DND-41 (cell line): ENCODE measurements at regions not wholly inside any gene's neighbourhood (a gene's known extent, or its start where the extent isn't known, plus 50 kb on each side); places are given as distances from the start of the nearest gene placed in this dataset.

Source experiments
- ATAC-seq: fragments of 200-7000 bp; cut with Tn5 transposase; 3 replicates; pipeline ENCODE4 v1.9.1; 2021; ENCODE audit warnings: low read depth; ENCODE audit not compliant: insufficient read depth
- DNase-seq: peaks from one replicate; pipeline ENCODE4 v3.0.0-alpha.2; 2020
- H2AFZ ChIP-seq: 2 replicates; pipeline ENCODE4 v1.6.0; 2012; ENCODE audit warnings: low read depth, low read length
- H3K27ac ChIP-seq: 2 replicates; pipeline ENCODE4 v1.5.1; 2012; ENCODE audit warnings: low read length, inconsistent platforms
- H3K27me3 ChIP-seq: fragments of 200-600 bp; sonication (generic); 2 replicates; pipeline ENCODE4 v1.6.0; 2012; ENCODE audit warnings: low read length, mild to moderate bottlenecking, inconsistent platforms; ENCODE audit not compliant: insufficient read depth, poor library complexity
- H3K36me3 ChIP-seq: 2 replicates; pipeline ENCODE4 v1.5.1; 2012; ENCODE audit warnings: low read length, inconsistent platforms; ENCODE audit not compliant: insufficient read depth
- H3K4me1 ChIP-seq: 2 replicates; pipeline ENCODE4 v1.5.1; 2012; ENCODE audit warnings: mild to moderate bottlenecking, low read length; ENCODE audit not compliant: insufficient read depth
- H3K4me2 ChIP-seq: 2 replicates; pipeline ENCODE4 v1.6.0; 2012; ENCODE audit warnings: mild to moderate bottlenecking, moderate library complexity, low read length, inconsistent platforms; ENCODE audit not compliant: insufficient read depth
- H3K4me3 ChIP-seq, 2 experiments: fragments of 200-600 bp in 1 of 2; shearing (Covaris generic) in 1 of 2; 2 replicates each; pipeline ENCODE4 v1.5.1; 2012 to 2016; ENCODE audit warnings: inconsistent platforms in 2 of 2, low read length in 2 of 2, mild to moderate bottlenecking in 2 of 2, low read depth in 1 of 2, moderate library complexity in 1 of 2
- H3K79me2 ChIP-seq: 2 replicates; pipeline ENCODE4 v1.6.0; 2012; ENCODE audit warnings: low read length, inconsistent platforms; ENCODE audit not compliant: insufficient read depth
- H3K9ac ChIP-seq: 2 replicates; pipeline ENCODE4 v1.6.0; 2012; ENCODE audit warnings: low read depth, mild to moderate bottlenecking, inconsistent platforms, low read length, moderate library complexity
- H3K9me3 ChIP-seq: 2 replicates; pipeline ENCODE4 v1.5.1; 2012; ENCODE audit warnings: low read length, moderate library complexity, mild to moderate bottlenecking, inconsistent platforms; ENCODE audit not compliant: insufficient read depth, severe bottlenecking
- H4K20me1 ChIP-seq: 2 replicates; pipeline ENCODE4 v1.6.0; 2012; ENCODE audit warnings: low read length; ENCODE audit not compliant: insufficient read depth
- EZH2 ChIP-seq: IDR thresholded peaks from 3 replicates; pipeline ENCODE4 v1.6.1; 2012; ENCODE audit warnings: borderline replicate concordance, low read depth, mild to moderate bottlenecking, moderate library complexity, low read length, inconsistent platforms; ENCODE audit not compliant: severe bottlenecking
- TF ChIP-seq, protein P1 (sequence below): IDR thresholded peaks from 2 replicates; pipeline ENCODE4 v1.5.1; 2012; ENCODE audit warnings: borderline replicate concordance, low read length, moderate library complexity, mild to moderate bottlenecking; ENCODE audit not compliant: poor library complexity, severe bottlenecking; ENCODE audit errors: extremely low read depth

DNA sequence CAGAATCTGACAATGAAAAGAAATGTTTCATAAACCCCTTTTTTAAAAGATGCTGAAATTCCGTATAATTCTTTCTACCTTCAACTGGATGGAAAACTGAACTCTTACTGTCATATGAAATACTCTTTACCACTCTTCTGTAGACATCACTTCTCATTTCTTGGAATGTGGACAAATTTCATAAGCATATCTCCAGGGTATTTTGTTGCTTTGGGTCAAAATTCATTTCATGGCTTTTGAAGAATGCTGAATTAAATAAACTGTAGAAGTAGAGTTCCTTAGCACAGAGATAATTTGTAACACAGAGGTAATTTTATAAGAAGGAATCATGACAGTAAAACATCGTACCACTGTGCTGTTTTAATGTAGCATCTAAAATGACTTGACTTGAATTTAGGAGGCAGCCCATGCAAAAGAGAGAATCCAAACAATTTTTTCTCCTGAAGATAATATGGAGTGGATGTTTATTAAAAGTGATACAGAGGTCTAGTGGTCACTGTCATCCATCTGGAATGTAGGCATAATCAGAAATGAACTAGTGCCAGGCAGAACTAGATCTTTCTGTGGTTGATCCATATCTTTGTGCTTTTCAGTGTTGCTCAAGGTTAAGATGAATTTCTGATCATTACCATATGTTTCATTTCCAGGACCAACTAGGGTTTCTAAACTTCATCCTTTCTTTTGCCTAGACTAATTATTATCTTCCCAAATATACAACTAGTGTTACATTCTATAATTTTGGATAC lies 492.0 kb downstream of the KIF20B start:
- no peak for ATAC-seq
- Histone ChIP-seq H4K20me1 (no peaks in the 10 kb centered on the region), H3K9ac (no peak overlapping the region), H3K4me1 (no peaks in the 10 kb centered on the region), H3K9me3 (no peaks in the 10 kb centered on the region), H3K36me3 (no peaks in the 10 kb centered on the region), H3K27me3 (no peaks in the 10 kb centered on the region), H3K27ac (no peak overlapping the region), H2AFZ (no peak overlapping the region), H3K4me3 (no peak overlapping the region), H3K79me2 (no peaks in the 10 kb centered on the region), H3K4me2 (no peak overlapping the region)
- DNase-seq, result no peak
- TF ChIP-seq, protein P1, sequence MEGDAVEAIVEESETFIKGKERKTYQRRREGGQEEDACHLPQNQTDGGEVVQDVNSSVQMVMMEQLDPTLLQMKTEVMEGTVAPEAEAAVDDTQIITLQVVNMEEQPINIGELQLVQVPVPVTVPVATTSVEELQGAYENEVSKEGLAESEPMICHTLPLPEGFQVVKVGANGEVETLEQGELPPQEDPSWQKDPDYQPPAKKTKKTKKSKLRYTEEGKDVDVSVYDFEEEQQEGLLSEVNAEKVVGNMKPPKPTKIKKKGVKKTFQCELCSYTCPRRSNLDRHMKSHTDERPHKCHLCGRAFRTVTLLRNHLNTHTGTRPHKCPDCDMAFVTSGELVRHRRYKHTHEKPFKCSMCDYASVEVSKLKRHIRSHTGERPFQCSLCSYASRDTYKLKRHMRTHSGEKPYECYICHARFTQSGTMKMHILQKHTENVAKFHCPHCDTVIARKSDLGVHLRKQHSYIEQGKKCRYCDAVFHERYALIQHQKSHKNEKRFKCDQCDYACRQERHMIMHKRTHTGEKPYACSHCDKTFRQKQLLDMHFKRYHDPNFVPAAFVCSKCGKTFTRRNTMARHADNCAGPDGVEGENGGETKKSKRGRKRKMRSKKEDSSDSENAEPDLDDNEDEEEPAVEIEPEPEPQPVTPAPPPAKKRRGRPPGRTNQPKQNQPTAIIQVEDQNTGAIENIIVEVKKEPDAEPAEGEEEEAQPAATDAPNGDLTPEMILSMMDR, result no peak
- TF ChIP-seq EZH2, result no peak

DNA sequence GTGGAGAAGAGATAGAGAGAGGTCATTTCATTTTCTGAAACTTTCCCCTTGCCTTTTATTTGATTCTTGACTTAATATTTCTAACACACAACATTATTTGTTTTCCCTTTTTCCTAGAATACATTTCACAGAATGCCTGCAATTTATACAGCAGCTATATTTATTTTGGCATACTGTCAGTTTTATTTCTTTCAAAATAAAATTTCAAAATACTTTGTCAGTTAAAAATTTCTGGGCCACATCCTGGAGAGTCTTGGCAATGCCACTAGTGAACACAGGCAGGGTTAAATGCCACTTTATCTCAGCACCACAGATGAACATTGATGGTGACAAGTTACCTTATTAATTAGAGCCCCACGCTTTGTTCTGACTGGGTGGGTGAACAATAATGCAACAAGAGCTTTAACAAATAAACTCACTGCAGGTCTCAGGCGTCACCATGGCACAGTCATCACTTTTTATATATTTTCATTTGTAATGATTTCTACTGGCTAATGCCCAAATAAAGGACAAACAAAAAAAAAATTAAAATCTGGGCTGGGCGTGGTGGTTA lies 494.0 kb downstream of the KIF20B start:
- ATAC-seq, result no peak
- H3K9me3 ChIP-seq, result no peaks in the 10 kb centered on the region
- no peak overlapping the region for H3K27ac ChIP-seq
- H3K4me2 ChIP-seq, result no peak overlapping the region
- H2AFZ ChIP-seq, result no peak overlapping the region
- DNase-seq, result no peak
- H3K36me3 ChIP-seq, result no peaks in the 10 kb centered on the region
- TF ChIP-seq, protein P1, result no peak
- no peak for TF ChIP-seq EZH2
- H3K4me3 ChIP-seq, result no peak overlapping the region
- H3K79me2 ChIP-seq, result no peaks in the 10 kb centered on the region
- no peaks in the 10 kb centered on the region for H4K20me1 ChIP-seq
- peaks cover under 1% of the 10 kb centered on the region for H3K27me3 ChIP-seq
- H3K4me1 ChIP-seq, result no peaks in the 10 kb centered on the region
- H3K9ac ChIP-seq, result no peak overlapping the region

DNA sequence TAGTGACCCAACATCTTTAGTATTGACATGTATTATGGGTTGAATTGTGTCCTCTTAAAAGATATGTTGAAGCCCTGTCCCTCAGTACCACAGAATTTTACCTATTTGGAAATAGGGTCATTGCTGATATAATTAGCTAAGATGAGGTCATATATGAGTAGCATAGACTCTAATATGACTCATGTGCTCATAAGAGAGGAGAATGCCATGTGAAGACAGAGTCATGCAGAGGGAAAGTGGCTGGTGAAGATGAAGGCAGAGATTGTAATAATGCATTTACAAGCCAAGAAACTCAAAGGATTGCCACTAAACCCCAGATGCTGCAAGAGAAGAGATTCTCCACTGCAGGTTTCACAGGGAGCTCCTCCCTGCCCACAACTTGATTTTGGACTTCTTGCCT lies 496.4 kb downstream of the KIF20B start:
- Histone ChIP-seq H2AFZ (no peak overlapping the region), H3K9ac (no peak overlapping the region), H3K4me3 (no peak overlapping the region), H3K36me3 (no peaks in the 10 kb centered on the region), H3K27me3 (peaks cover 3% of the 10 kb centered on the region), H3K79me2 (no peaks in the 10 kb centered on the region), H3K27ac (no peak overlapping the region), H4K20me1 (no peaks in the 10 kb centered on the region), H3K4me1 (no peaks in the 10 kb centered on the region), H3K4me2 (no peak overlapping the region), H3K9me3 (no peaks in the 10 kb centered on the region)
- no peak for TF ChIP-seq EZH2
- TF ChIP-seq, protein P1, result no peak
- no peak for ATAC-seq
- no peak for DNase-seq

DNA sequence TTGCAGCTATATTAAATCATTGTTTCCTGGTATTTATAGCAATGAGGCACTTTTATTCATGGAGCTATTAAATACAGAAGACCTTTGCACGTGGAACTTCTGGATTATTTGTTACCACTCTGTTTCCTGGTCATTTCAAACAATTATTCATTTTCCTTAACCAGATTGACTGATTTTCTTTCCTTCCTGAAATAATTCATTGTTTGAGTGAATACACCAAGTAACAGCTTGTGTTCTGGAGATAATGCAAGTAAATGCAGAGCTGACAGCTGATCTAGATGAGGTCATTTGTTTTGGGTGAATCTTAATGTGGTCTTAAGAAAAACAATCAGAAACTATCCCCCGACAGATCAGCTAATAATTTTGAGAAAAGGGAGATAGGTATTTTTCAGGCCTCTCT lies 497.7 kb downstream of the KIF20B start:
- no peak for TF ChIP-seq EZH2
- TF ChIP-seq, protein P1, result no peak
- ATAC-seq (no peak), DNase-seq (no peak)
- Histone ChIP-seq H3K4me3 (no peak overlapping the region), H4K20me1 (no peaks in the 10 kb centered on the region), H3K27me3 (peaks cover 3% of the 10 kb centered on the region), H3K79me2 (no peaks in the 10 kb centered on the region), H3K36me3 (no peaks in the 10 kb centered on the region), H3K9ac (no peak overlapping the region), H3K9me3 (no peaks in the 10 kb centered on the region), H2AFZ (no peak overlapping the region), H3K4me2 (no peak overlapping the region), H3K27ac (no peak overlapping the region), H3K4me1 (no peaks in the 10 kb centered on the region)
